Ectodermal cell (in vitro differentiated cells): ENCODE measurements at regions not wholly inside any gene's neighbourhood (a gene's known extent, or its start where the extent isn't known, plus 50 kb on each side); places are given as distances from the start of the nearest gene placed in this dataset.

Experiments
- H3K27ac ChIP-seq: 2 replicates; pipeline ENCODE4 v1.7.0; 2013; ENCODE audit warnings: mild to moderate bottlenecking, low read depth, low read length; ENCODE audit not compliant: insufficient read depth, poor library complexity, severe bottlenecking
- H3K27me3 ChIP-seq: 2 replicates; pipeline ENCODE4 v1.7.0; 2013; ENCODE audit warnings: mild to moderate bottlenecking, low read length; ENCODE audit not compliant: insufficient read depth, control insufficient read depth, poor library complexity, severe bottlenecking
- H3K36me3 ChIP-seq: one replicate; pipeline ENCODE4 v1.7.0; 2013; ENCODE audit warnings: low read length; ENCODE audit not compliant: control insufficient read depth, insufficient read depth
- H3K4me1 ChIP-seq: one replicate; pipeline ENCODE4 v1.7.0; 2013; ENCODE audit warnings: low read length; ENCODE audit not compliant: control insufficient read depth, insufficient read depth
- H3K4me3 ChIP-seq: 2 replicates; pipeline ENCODE4 v1.7.0; 2013; ENCODE audit warnings: low read depth, low read length, control low read depth; ENCODE audit not compliant: insufficient read depth
- H3K9me3 ChIP-seq: 2 replicates; pipeline ENCODE4 v1.7.0; 2013; ENCODE audit warnings: mild to moderate bottlenecking, low read length, moderate library complexity; ENCODE audit not compliant: control insufficient read depth
- WGBS, 2 experiments: methylation state at CpG; one replicate each; pipeline ENCODE4 v1.1.7; 2013; ENCODE audit warnings: missing lambda C conversion rate in 2 of 2; 5-methylcytosine and 5-hydroxymethylcytosine counted together

DNA sequence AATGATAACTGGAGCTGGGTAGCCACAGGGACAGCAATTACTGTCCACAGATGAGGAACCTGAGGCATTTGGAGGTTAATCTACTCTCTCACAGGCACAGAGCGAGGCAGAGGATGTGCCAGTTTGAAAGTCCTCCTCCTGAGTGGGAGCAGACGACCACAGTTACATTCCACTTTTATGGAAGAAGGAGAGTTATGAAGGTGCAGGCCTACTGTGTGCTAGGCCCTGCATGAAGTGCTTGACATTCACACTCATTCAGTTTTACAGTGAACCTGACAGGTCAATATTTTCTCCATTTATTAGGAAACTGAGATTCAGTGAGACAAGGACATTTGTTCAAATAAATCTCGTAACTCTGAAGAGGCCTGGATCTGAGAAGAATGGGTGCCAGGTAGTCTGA is 142.0 kb downstream of the TDRD15 start:
- Histone ChIP-seq H3K36me3 (no peaks in the 10 kb centered on the region), H3K27me3 (no peaks in the 10 kb centered on the region), H3K27ac (no peak overlapping the region), H3K4me3 (no peak overlapping the region), H3K4me1 (peaks cover 12% of the 10 kb centered on the region), H3K9me3 (no peaks in the 10 kb centered on the region)
- 93 to 100% methylated on average over 3 of the region's 3 CpGs for WGBS, 2 experiments

DNA sequence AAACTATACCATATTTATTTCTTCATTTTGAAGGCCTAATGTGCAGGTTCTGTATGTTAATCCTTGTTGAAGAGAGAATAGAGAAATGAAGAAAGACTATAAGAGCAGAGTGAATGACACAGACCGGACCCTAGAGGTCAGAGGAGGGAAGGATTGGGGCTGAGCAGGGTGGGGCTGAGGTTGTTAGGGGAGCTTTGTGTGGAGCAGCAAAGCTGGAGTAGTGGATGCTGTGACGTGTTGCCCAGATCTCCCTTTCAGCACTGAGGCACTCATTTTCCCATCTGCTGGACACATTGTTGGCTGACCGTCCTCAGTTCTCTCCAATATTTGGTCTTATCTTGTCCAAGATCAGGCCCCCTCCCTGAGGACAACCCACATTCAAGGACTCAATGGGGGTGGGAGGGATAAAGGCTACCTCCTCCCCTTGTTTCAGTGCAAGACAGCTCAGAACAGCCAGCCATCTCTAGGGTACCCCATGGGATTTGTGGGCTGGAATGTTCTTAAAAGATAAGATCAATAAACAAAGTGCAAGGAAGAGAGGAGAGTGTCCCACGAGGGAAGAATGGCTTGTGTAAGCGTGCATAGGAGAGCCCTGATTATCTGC is 143.6 kb downstream of the TDRD15 start:
- WGBS, 2 experiments, result 88 to 92% methylated on average over 5 of the region's 5 CpGs

DNA sequence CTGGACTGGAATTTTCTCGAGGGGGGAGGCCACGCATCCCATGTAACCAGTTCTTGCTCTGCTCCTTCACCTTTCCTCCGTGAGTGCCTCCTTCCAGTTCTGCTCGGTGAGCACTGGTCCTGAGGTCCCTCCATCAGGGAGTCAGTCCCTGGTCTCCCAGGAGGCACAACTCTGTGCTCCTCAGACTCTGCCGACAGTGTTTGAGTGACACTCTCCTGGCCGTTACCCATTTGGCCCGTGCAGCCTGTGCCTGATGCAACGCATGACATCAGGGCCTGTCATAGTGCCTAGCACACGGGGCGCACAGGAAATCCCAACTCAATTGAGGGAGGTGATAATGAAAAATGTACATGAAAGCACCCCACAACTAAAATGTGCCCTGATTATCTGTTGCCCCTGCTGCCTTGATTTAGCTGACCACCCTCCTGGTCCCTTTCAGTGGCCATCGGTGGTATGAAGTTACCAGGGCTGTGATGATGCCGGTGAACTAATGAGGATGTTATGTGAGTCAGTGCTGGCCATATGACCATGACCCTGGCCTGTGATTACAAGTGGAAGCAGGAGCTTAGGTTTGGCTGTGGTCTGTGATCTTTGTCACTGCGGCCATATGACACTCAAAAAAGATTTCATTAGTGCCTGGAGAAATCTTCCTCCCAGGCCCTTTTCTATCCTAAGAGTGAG is 144.6 kb downstream of the TDRD15 start:
- no peaks in the 10 kb centered on the region for H3K36me3 ChIP-seq
- no peaks in the 10 kb centered on the region for H3K9me3 ChIP-seq
- H3K4me1 ChIP-seq, result peaks cover 15% of the 10 kb centered on the region
- no peak overlapping the region for H3K27ac ChIP-seq
- no peak overlapping the region for H3K4me3 ChIP-seq
- WGBS, 2 experiments, result 95 to 96% methylated on average over 13 of the region's 13 CpGs
- H3K27me3 ChIP-seq, result no peaks in the 10 kb centered on the region

More for the DNA sequence above, 143.6 kb downstream of the TDRD15 start:
- no peaks in the 10 kb centered on the region for H3K36me3 ChIP-seq
- no peaks in the 10 kb centered on the region for H3K27me3 ChIP-seq
- H3K27ac ChIP-seq, result no peak overlapping the region
- H3K4me1 ChIP-seq, result peaks cover 15% of the 10 kb centered on the region
- H3K4me3 ChIP-seq, result no peak overlapping the region
- H3K9me3 ChIP-seq, result no peaks in the 10 kb centered on the region

DNA sequence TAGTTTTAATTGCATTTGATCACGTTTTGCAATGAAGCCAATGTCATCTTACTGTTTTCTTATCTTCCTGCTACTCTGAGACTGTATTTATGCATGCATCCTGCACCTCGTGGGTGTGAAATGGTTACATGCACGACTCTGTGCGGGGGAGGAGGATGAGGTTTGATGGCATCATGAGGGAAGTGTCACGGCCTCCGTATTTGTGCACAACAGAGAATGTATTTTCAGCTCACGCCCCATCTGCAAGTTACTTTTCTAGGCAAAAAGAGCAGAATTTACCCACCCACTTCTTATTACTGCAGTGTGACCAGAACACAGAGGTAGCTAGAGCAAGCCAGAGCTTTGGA is 145.1 kb downstream of the TDRD15 start:
- no peaks in the 10 kb centered on the region for H3K27me3 ChIP-seq
- H3K4me3 ChIP-seq, result no peak overlapping the region
- H3K9me3 ChIP-seq, result no peaks in the 10 kb centered on the region
- 85 to 86% methylated on average over 7 of the region's 7 CpGs for WGBS, 2 experiments
- H3K36me3 ChIP-seq, result no peaks in the 10 kb centered on the region
- H3K4me1 ChIP-seq, result peaks cover 15% of the 10 kb centered on the region
- no peak overlapping the region for H3K27ac ChIP-seq

DNA sequence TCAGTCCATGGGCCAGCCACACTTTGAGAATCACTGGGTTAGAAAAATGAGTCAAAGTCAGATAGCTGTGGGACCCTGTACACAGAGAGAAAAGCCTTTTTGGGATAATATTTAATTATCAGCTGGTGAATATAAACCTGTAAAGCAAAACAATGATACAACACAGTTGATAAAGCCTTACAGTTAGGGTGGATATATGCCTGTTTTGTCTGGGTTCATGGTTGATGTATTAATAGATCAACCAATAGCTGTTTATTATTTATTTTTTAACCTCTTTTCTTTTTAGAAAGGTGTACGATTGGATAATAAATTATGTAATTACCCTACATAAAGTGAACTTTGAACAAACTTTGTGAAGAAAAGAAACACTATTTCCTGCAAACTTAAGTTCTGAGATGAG is 145.6 kb downstream of the TDRD15 start:
- Histone ChIP-seq H3K9me3 (no peaks in the 10 kb centered on the region), H3K27ac (no peak overlapping the region), H3K36me3 (no peaks in the 10 kb centered on the region), H3K27me3 (no peaks in the 10 kb centered on the region), H3K4me3 (no peak overlapping the region), H3K4me1 (peaks cover 15% of the 10 kb centered on the region)
- no CpG with 5 or more reads among the region's 1 CpG for WGBS, 2 experiments

DNA sequence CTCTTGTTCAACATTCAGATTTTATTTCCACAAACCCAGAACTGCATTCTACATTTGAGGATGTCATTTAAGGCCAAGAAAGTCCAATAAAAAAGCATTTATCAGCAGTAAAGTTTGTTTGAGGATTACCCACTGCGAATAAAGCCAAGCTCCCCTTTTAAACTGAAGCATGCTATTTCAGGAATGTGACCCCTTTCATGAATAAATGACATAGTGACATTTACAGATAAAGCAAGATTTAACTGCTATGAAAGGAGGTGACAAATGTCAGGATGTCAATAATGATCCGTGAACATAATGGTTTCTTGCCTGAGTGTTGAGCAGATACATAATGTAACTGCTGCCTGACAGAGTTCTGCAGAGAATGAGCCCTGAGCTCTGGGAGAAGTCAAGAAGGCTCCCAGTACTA is 146.3 kb downstream of the TDRD15 start:
- H3K4me3 ChIP-seq, result no peak overlapping the region
- no peaks in the 10 kb centered on the region for H3K27me3 ChIP-seq
- H3K27ac ChIP-seq, result no peak overlapping the region
- 54 to 67% methylated on average over 2 of the region's 2 CpGs for WGBS, 2 experiments
- H3K36me3 ChIP-seq, result no peaks in the 10 kb centered on the region
- no peaks in the 10 kb centered on the region for H3K9me3 ChIP-seq
- peaks cover 15% of the 10 kb centered on the region for H3K4me1 ChIP-seq

DNA sequence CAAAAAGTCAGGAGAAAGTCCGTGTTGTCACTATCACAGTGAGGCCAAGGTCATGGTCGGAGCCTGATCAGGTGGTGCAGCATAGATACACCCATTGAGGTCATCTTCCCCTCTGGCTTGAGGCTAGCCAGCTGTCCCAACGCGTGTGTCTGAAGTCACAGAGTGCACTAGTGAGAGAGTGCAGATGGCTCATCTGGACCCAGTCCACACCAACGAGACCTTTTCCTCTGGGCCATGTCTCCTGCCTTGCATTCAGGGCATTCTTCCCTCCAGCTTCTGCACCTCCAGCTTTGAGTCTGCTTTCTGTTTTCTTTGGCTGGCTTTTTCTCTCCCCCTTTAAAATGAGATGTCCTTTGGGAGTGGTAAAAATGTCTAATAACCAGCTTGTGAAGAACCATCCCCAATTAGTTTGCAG is 146.9 kb downstream of the TDRD15 start:
- no peak overlapping the region for H3K27ac ChIP-seq
- no peak overlapping the region for H3K4me3 ChIP-seq
- H3K9me3 ChIP-seq, result no peaks in the 10 kb centered on the region
- no peaks in the 10 kb centered on the region for H3K27me3 ChIP-seq
- H3K36me3 ChIP-seq, result no peaks in the 10 kb centered on the region
- H3K4me1 ChIP-seq, result peaks cover 15% of the 10 kb centered on the region
- 92 to 93% methylated on average over 5 of the region's 5 CpGs for WGBS, 2 experiments

DNA sequence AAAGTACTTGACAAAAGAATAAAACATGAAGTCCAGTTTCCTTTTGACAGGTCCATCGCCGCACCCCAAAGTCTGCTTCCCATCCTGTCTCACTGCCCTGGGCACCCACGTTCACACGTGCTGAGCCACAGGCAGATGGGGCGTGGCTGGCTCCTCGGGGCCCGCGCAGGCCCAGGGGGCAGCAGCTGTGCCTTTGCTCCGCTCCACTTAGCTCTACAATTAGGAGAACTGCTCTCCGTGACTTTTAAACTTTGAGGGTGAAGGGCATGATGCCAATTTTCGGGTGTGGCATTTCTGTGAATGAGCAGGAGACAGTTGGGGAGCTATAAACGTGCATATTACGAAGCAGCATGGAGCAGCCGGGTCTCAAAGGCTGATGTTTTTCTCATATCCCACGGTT is 152.4 kb downstream of the TDRD15 start:
- 91 to 92% methylated on average over 15 of the region's 15 CpGs for WGBS, 2 experiments
- H3K4me1 ChIP-seq, result peaks cover 13% of the 10 kb centered on the region
- H3K9me3 ChIP-seq, result no peaks in the 10 kb centered on the region
- no peaks in the 10 kb centered on the region for H3K36me3 ChIP-seq
- H3K4me3 ChIP-seq, result no peak overlapping the region
- no peak overlapping the region for H3K27ac ChIP-seq
- no peaks in the 10 kb centered on the region for H3K27me3 ChIP-seq

DNA sequence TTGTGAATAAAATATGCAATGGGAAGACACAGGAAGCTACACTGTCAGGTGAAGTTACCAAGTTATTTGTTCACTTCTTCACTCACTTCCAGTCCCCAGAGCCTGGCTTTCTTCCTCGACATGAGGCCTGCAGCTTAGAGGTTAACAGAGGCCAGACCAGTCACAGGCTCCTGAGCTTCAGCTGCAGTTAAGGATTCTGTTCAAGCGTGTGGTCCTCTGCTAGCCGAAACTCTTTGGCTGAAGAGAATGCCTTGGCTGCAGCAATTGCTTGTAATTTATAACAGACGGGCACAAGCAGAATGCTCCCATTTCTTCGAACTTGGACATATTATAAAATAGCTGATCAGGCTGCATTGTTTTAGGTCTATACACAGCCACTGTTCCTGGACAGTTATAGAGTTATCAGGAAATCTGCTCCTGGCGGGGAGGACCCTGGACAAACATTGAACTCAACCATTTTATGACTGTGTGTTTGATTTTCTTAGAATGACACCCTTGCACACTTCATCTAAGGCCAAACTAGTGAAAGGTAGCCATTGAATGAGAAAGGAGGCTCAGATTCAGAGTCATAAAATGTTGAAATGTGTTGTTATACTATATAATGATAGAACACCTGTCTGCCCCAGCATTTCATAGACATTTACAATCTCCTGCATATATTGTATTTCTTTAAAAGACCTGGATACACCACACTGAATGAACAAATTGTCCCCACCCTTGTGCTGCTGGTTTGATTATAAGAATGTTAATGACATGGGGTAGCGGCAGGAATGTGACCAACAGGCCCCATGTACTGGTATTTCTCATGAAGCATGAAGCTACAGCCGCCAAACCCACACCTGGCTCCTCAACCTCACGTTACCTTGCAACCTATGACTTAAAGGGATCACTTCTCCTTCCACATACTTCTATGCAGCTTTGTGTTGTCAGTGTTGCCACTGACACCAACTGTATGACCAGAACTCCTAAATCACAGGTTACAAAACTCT is 153.6 kb downstream of the TDRD15 start:
- H3K4me3 ChIP-seq, result no peak overlapping the region
- H3K36me3 ChIP-seq, result no peaks in the 10 kb centered on the region
- no peak overlapping the region for H3K27ac ChIP-seq
- no peaks in the 10 kb centered on the region for H3K27me3 ChIP-seq
- H3K4me1 ChIP-seq, result peaks cover 20% of the 10 kb centered on the region
- WGBS, 2 experiments, result 92 to 93% methylated on average over 9 of the region's 9 CpGs
- no peaks in the 10 kb centered on the region for H3K9me3 ChIP-seq

DNA sequence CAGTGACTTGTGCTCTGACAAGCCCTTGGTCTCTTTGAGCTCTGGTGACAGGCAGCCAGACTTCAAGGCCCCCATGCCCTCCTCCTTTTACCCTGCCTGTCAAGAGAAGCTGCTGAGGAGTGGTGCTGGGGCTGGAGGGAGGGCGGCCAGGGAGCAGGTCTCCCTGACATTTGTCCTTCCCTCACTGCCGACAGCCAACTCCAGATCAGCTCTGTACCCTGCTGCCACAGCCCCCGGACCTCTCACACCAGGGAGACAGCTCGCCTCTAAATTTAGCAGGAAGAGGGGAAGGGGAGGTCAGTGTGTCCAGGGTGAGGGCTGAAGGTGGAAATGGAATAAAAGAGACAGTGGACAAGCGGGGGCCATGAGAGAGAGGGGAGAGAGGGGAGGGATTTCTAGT is 155.8 kb downstream of the TDRD15 start:
- 49 to 51% methylated on average over 5 of the region's 5 CpGs for WGBS, 2 experiments
- Histone ChIP-seq H3K36me3 (no peaks in the 10 kb centered on the region), H3K4me1 (peaks cover 20% of the 10 kb centered on the region), H3K27ac (peak overlapping the region; percentile 26), H3K4me3 (no peak overlapping the region), H3K27me3 (no peaks in the 10 kb centered on the region), H3K9me3 (no peaks in the 10 kb centered on the region)
